PC-9 (cell line): ENCODE measurements at regions not wholly inside any gene's neighbourhood (a gene's known extent, or its start where the extent isn't known, plus 50 kb on each side); places are given as distances from the start of the nearest gene placed in this dataset.

Experiments used
- BruUV-seq: library from RNA; stranded (reverse); fragments of 400-500 nt; replicated peaks from 2 replicates; lab custom pipeline; 2021; lab: Mats Ljungman, UMichigan
- CTCF ChIA-PET: fragments of 300-600 bp; sonication (Branson Sonifier 250); formaldehyde crosslinking; loops from one replicate; lab custom pipeline; 2022; ENCODE audit warnings: antibody characterized with exemption; lab: Charles Lee
- POLR2A ChIA-PET: fragments of 300-600 bp; sonication (Branson Sonifier 250); formaldehyde crosslinking; loops from one replicate; lab custom pipeline; 2022; ENCODE audit warnings: antibody characterized with exemption; ENCODE audit not compliant: unreplicated experiment; lab: Charles Lee
- DNase-seq, 2 experiments: peaks; one replicate each; pipeline versions ENCODE4 v3.0.0 to v3.0.0-alpha.2; 2015 to 2022; ENCODE audit warnings: mixed read lengths in 1 of 2
- H2AFZ ChIP-seq: fragments of 200-600 bp; sonication (generic); 2 replicates; pipeline ENCODE4 v1.8.1; 2017; ENCODE audit warnings: antibody characterized with exemption
- H3F3A ChIP-seq: fragments of 200-600 bp; sonication (generic); 2 replicates; pipeline ENCODE4 v1.8.1; 2017; ENCODE audit warnings: antibody characterized with exemption, mild to moderate bottlenecking, low read depth; ENCODE audit not compliant: insufficient read depth
- H3K27ac ChIP-seq: fragments of 200-600 bp; sonication (generic); 2 replicates; pipeline ENCODE4 v1.6.1; 2016; ENCODE audit warnings: mixed run types
- H3K27me3 ChIP-seq: fragments of 200-600 bp; sonication (generic); 2 replicates; pipeline ENCODE4 v1.6.1; 2016; ENCODE audit warnings: low read depth, mixed run types; ENCODE audit not compliant: insufficient read depth
- H3K36me3 ChIP-seq: fragments of 200-600 bp; sonication (generic); 2 replicates; pipeline ENCODE4 v1.6.1; 2016; ENCODE audit warnings: low read depth, mixed run types
- H3K4me1 ChIP-seq: fragments of 200-600 bp; sonication (generic); replicated peaks from 2 replicates; pipeline ENCODE4 v1.6.1; 2016; ENCODE audit warnings: mixed run types; ENCODE audit not compliant: insufficient read depth
- H3K4me2 ChIP-seq: fragments of 200-600 bp; sonication (generic); 2 replicates; pipeline ENCODE4 v1.6.1; 2017; ENCODE audit warnings: mixed run types
- H3K4me3 ChIP-seq: fragments of 200-600 bp; sonication (generic); 2 replicates; pipeline ENCODE4 v1.6.1; 2016; ENCODE audit warnings: mixed run types
- H3K79me2 ChIP-seq: fragments of 200-600 bp; sonication (generic); 2 replicates; pipeline ENCODE4 v1.6.1; 2017; ENCODE audit warnings: low read depth, mixed run types
- H3K9me2 ChIP-seq: fragments of 200-600 bp; sonication (generic); 2 replicates; pipeline ENCODE4 v1.8.1; 2017; ENCODE audit warnings: mild to moderate bottlenecking; ENCODE audit not compliant: insufficient read depth
- H3K9me3 ChIP-seq: fragments of 200-600 bp; sonication (generic); 2 replicates; pipeline ENCODE4 v1.8.1; 2016; ENCODE audit warnings: low read depth; ENCODE audit not compliant: insufficient read depth
- H4K20me1 ChIP-seq: fragments of 200-600 bp; sonication (generic); 2 replicates; pipeline ENCODE4 v1.8.1; 2017; ENCODE audit not compliant: insufficient read depth
- EZH2 ChIP-seq: fragments of 200-600 bp; sonication (generic); IDR thresholded peaks from 2 replicates; pipeline ENCODE4 v1.8.0; 2017; ENCODE audit warnings: antibody characterized with exemption, low read depth
- intact Hi-C: fragments of 100-400 bp; cut with micrococcal nuclease; formaldehyde crosslinking; loops from one replicate; pipeline ENCODE4 v1.10.0; 2022; ENCODE audit not compliant: unreplicated experiment
- TF ChIP-seq, protein P1 (sequence below): fragments of 200-600 bp; sonication (generic); conservative IDR thresholded peaks from 2 replicates; pipeline ENCODE4 v1.6.1; 2017; ENCODE audit warnings: mixed run types, antibody characterized with exemption, mild to moderate bottlenecking, moderate library complexity

DNA sequence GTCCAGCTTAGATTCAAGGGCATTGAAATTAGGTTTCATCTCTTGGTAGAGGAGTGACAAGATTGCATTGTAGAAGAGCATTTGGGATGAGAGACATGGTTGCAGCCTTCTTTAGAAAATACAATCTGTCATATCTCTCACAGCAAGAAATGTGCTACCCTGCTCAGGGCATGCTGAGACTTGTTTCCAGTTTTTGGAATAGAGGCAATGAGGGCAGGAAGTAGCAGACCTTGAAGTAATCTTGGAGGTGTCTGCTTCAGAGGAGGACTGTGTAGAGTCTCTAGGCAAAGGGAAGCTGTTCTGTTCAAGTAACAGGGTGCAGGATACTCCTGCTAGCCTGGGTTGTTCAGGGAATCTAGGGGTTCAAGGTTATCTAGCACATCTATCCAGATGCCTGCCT, 116.1 kb upstream of the ZNF827 start:
- ChIA-PET POLR2A (no interaction called here), CTCF (no interaction called here)
- TF ChIP-seq, protein P1, sequence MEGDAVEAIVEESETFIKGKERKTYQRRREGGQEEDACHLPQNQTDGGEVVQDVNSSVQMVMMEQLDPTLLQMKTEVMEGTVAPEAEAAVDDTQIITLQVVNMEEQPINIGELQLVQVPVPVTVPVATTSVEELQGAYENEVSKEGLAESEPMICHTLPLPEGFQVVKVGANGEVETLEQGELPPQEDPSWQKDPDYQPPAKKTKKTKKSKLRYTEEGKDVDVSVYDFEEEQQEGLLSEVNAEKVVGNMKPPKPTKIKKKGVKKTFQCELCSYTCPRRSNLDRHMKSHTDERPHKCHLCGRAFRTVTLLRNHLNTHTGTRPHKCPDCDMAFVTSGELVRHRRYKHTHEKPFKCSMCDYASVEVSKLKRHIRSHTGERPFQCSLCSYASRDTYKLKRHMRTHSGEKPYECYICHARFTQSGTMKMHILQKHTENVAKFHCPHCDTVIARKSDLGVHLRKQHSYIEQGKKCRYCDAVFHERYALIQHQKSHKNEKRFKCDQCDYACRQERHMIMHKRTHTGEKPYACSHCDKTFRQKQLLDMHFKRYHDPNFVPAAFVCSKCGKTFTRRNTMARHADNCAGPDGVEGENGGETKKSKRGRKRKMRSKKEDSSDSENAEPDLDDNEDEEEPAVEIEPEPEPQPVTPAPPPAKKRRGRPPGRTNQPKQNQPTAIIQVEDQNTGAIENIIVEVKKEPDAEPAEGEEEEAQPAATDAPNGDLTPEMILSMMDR, result no peak
- no peak for TF ChIP-seq EZH2
- no peaks in the 10 kb centered on the region for H3K9me3 ChIP-seq
- H4K20me1 ChIP-seq, result no peaks in the 10 kb centered on the region
- H3F3A ChIP-seq, result no peaks in the 10 kb centered on the region
- H3K36me3 ChIP-seq, result no peaks in the 10 kb centered on the region
- H3K27me3 ChIP-seq, result no peaks in the 10 kb centered on the region
- intact Hi-C loops, result no loop called here
- H3K9me2 ChIP-seq, result no peaks in the 10 kb centered on the region
- H2AFZ ChIP-seq, result no peak overlapping the region
- no peak overlapping the region for H3K4me3 ChIP-seq
- 0 out of 2 replicates have a peak, but pooled peaks cover 4% of the 10 kb centered on the region for H3K4me1 ChIP-seq
- H3K4me2 ChIP-seq, result no peak overlapping the region
- no peak for DNase-seq
- H3K79me2 ChIP-seq, result no peaks in the 10 kb centered on the region
- H3K27ac ChIP-seq, result no peak overlapping the region
- no TSS peak for BruUV-seq

DNA sequence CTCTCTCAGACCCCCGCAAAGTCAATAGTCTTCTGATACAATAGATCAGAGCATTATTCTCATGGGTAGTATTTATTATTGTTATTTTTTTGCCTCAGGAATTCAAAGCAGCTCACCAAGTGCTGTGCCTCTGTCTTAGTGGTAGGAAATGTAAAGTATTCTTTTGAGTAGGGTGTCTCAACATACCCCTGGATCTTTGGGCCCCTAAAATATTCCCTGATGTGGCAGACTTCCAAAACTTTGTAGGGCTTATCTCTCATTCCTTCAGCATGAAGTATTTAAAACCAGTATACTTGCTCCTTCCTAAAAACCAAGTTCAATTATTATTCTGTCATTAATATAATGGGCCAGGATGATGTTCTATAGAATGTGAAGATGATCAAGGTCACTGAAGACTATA, 115.3 kb upstream of the ZNF827 start:
- Histone ChIP-seq H3K4me2 (no peak overlapping the region), H3F3A (no peaks in the 10 kb centered on the region), H3K9me2 (no peaks in the 10 kb centered on the region), H3K4me3 (no peak overlapping the region), H2AFZ (no peak overlapping the region), H3K36me3 (no peaks in the 10 kb centered on the region), H3K79me2 (no peaks in the 10 kb centered on the region), H3K9me3 (no peaks in the 10 kb centered on the region), H3K27me3 (no peaks in the 10 kb centered on the region), H3K4me1 (0 out of 2 replicates have a peak, but pooled peaks cover 4% of the 10 kb centered on the region), H3K27ac (no peak overlapping the region), H4K20me1 (no peaks in the 10 kb centered on the region)
- POLR2A ChIA-PET, result no interaction called here
- no peak for DNase-seq
- intact Hi-C loops, result no loop called here
- TF ChIP-seq EZH2, result no peak
- TF ChIP-seq, protein P1, result no peak
- BruUV-seq, result no TSS peak
- CTCF ChIA-PET, result no interaction called here

DNA sequence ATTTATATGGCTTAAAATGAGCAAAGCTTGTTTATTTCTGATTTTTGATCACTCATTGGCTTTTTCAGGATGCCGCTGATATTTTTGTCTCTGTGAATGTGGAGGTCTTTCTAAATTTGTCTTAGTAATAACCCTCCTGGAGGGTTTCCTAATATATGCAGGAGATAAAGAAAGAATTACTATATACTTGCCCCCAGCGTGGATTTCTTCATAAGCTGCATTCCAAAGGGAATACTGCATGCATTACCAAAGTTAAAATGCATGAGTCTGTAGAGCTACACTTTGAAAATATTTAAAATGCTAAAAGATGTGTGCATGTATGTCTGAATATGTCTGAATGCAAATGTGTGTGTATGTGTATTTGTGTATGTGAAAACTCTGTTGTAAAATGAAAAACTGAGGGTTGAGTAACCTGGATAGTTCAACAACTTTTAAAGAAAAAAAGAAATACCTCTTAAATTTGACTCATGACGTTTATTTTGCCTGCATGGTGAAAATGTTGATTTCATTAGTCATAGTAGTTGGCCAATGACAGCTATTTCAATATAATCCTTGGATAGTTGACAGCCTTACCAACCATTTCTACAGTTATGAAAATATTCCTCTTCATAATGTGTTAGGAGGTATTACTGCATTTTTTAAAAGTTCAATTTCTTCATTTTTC, 113.2 kb upstream of the ZNF827 start:
- DNase-seq, result peak in 1 of 2 experiments; percentile 59
- POLR2A ChIA-PET, result no interaction called here
- Histone ChIP-seq H3K4me3 (no peak overlapping the region), H3K4me2 (peak overlapping the region; percentile 23; the same call in 1 of the 2 replicates), H3K9me2 (no peaks in the 10 kb centered on the region), H3F3A (no peaks in the 10 kb centered on the region), H3K9me3 (no peaks in the 10 kb centered on the region), H3K36me3 (no peaks in the 10 kb centered on the region), H4K20me1 (no peaks in the 10 kb centered on the region), H3K27me3 (no peaks in the 10 kb centered on the region), H3K4me1 (0 out of 2 replicates have a peak, but pooled peaks cover 4% of the 10 kb centered on the region), H3K27ac (peak overlapping the region; percentile 25), H3K79me2 (no peaks in the 10 kb centered on the region), H2AFZ (no peak overlapping the region)
- TF ChIP-seq, protein P1, result no peak
- no peak for TF ChIP-seq EZH2
- intact Hi-C loops, result no loop called here
- BruUV-seq, result no TSS peak
- CTCF ChIA-PET, result no interaction called here
